ENCODE measurements at regions not wholly inside any gene's neighbourhood (a gene's known extent, or its start where the extent isn't known, plus 50 kb on each side); places are given as distances from the start of the nearest gene placed in this dataset.

DNA sequence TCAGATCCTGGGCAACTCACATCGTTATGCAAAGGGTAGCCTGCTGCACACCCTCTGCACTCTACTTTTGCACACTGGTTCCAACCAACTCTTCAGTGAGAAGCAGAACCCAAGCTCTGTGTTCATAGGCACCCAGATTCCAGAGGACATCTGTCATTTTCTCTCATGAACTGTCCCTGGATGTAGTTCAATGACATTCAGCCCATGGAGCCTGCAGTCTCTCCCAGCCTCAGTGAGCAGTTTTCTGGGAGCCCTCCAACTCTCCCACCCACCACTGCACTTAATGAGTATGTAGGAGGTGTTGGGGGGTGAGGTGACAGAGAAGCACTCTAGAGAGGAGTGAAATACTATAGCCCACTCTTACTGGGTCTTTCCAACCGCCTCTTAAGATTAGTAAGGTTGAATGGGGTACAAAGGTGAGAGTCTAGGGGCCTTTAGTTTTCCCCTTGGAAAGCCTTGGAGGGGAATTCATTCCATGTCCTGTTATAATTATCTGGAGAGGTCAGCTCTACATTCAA lies 58.1 kb upstream of the APOBEC4 start:
- peaks cover 2% of the 10 kb centered on the region for H3K4me1 Mint-ChIP-seq (ENCODE audit: low read depth)
- TF ChIP-seq, protein P1, sequence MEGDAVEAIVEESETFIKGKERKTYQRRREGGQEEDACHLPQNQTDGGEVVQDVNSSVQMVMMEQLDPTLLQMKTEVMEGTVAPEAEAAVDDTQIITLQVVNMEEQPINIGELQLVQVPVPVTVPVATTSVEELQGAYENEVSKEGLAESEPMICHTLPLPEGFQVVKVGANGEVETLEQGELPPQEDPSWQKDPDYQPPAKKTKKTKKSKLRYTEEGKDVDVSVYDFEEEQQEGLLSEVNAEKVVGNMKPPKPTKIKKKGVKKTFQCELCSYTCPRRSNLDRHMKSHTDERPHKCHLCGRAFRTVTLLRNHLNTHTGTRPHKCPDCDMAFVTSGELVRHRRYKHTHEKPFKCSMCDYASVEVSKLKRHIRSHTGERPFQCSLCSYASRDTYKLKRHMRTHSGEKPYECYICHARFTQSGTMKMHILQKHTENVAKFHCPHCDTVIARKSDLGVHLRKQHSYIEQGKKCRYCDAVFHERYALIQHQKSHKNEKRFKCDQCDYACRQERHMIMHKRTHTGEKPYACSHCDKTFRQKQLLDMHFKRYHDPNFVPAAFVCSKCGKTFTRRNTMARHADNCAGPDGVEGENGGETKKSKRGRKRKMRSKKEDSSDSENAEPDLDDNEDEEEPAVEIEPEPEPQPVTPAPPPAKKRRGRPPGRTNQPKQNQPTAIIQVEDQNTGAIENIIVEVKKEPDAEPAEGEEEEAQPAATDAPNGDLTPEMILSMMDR (IDR thresholded peaks at IDR 0.05; ENCODE audit: unreplicated experiment): no peak
- H3K36me3 Mint-ChIP-seq (ENCODE audit: insufficient read depth): no peaks in the 10 kb centered on the region
- no peak for DNase-seq (ENCODE audit: low spot score, unreplicated experiment)
- H3K27me3 Mint-ChIP-seq: no peaks in the 10 kb centered on the region
- H3K4me3 Mint-ChIP-seq (ENCODE audit: low read depth): no peak overlapping the region
- no peak overlapping the region for H3K27ac Mint-ChIP-seq
- no peaks in the 10 kb centered on the region for H3K9me3 Mint-ChIP-seq (ENCODE audit: low read depth)

DNA sequence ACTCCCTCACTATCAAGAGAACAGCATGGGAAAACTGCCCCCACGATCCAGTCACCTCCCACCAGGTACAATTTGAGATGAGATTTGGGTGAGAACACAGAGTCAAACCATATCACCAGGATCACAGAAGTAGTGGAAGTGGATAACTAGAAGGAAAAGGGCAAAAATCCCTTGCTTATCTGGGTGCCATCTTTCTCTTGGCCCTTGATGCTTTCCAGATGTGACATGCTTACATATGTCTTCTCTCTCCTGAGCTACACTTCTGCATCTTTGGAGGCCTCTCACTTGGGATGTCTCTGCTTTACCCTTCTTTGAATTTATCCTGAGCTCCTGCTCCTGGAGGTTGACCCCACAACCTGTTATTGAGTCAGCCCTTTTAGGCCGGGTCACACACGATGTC lies 57.6 kb upstream of the APOBEC4 start:
- H3K36me3 Mint-ChIP-seq (ENCODE audit: insufficient read depth): no peaks in the 10 kb centered on the region
- H3K9me3 Mint-ChIP-seq (ENCODE audit: low read depth): no peaks in the 10 kb centered on the region
- DNase-seq (ENCODE audit: low spot score, unreplicated experiment): no peak
- H3K4me3 Mint-ChIP-seq (ENCODE audit: low read depth): no peak overlapping the region
- TF ChIP-seq, protein P1 (IDR thresholded peaks at IDR 0.05; ENCODE audit: unreplicated experiment): no peak
- H3K27ac Mint-ChIP-seq: no peak overlapping the region
- H3K27me3 Mint-ChIP-seq: no peaks in the 10 kb centered on the region
- no peaks in the 10 kb centered on the region for H3K4me1 Mint-ChIP-seq (ENCODE audit: low read depth)

DNA sequence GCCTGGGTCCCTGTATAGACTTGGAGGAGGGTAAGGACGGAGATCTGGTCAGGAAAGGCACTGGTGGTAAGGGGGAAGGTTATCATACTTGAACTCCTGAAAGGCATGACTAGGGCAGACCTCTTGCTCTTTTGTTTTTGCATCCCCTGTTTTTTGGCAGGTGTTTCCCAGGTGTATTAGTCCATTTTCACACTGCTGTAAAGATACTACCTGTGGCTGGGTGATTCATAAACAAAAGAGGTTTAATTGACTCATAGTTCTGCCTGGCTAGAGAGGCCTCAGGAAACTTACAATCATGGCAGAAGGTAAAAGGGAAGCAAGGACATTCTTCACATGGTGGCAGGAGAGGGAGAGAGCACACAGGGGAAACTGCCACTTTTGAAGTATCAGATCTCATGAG lies 57.2 kb upstream of the APOBEC4 start:
- no peak for DNase-seq (ENCODE audit: low spot score, unreplicated experiment)
- Mint-ChIP-seq H3K4me1 (ENCODE audit: low read depth) (no peaks in the 10 kb centered on the region), H3K36me3 (ENCODE audit: insufficient read depth) (no peaks in the 10 kb centered on the region)

DNA sequence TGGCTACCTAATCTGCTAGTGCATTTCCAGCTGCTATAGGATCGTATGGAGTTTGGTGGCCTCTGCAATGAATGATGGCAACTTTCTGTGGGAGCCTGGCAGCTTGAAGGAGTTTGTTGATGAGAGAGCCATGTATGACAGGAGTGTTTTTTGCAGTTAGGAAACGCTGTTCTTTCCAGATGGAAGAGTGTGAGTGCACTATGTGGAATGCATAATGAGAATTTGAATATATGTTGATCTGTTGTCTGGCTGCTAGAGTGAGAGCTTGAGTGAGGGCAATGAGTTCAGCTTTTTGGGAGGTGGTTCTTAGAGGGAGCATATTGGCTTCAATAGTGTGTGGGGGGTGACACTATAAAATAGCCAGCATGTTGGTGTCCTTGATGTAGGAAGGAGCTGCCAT lies 51.0 kb upstream of the APOBEC4 start:
- no peak for DNase-seq (ENCODE audit: low spot score, unreplicated experiment)
- TF ChIP-seq, protein P1 (IDR thresholded peaks at IDR 0.05; ENCODE audit: unreplicated experiment): no peak
- Mint-ChIP-seq H3K9me3 (ENCODE audit: low read depth) (no peaks in the 10 kb centered on the region), H3K27ac (no peak overlapping the region), H3K4me1 (ENCODE audit: low read depth) (peaks cover 13% of the 10 kb centered on the region), H3K27me3 (no peaks in the 10 kb centered on the region), H3K36me3 (ENCODE audit: insufficient read depth) (no peaks in the 10 kb centered on the region), H3K4me3 (ENCODE audit: low read depth) (no peak overlapping the region)

More for the DNA sequence above, 57.2 kb upstream of the APOBEC4 start:
- no peaks in the 10 kb centered on the region for H3K9me3 Mint-ChIP-seq (ENCODE audit: low read depth)
- no peaks in the 10 kb centered on the region for H3K27me3 Mint-ChIP-seq
- H3K4me3 Mint-ChIP-seq (ENCODE audit: low read depth): no peak overlapping the region
- TF ChIP-seq, protein P1 (IDR thresholded peaks at IDR 0.05; ENCODE audit: unreplicated experiment): no peak
- no peak overlapping the region for H3K27ac Mint-ChIP-seq
